Peyer's patch (tissue), 4 donors: ENCODE measurements at regions not wholly inside any gene's neighbourhood (a gene's known extent, or its start where the extent isn't known, plus 50 kb on each side); places are given as distances from the start of the nearest gene placed in this dataset.

Source experiments
- DNase-seq, 3 donors: peaks; one replicate each; pipeline ENCODE4 v3.0.0-alpha.2; 2017 to 2019
- H3K27ac ChIP-seq, 4 donors: fragments of 200-600 bp; sonication (generic); one replicate each; pipeline ENCODE4 v1.5.1; 2016 to 2019
- H3K27me3 ChIP-seq, 2 donors: fragments of 200-600 bp; sonication (generic); one replicate each; pipeline ENCODE4 v1.5.1; 2019
- H3K36me3 ChIP-seq, 3 donors: fragments of 200-600 bp; sonication (generic); one replicate each; pipeline ENCODE4 v1.5.1; 2016 to 2019
- H3K4me1 ChIP-seq, 4 donors: fragments of 200-600 bp; sonication (generic); one replicate each; pipeline ENCODE4 v1.5.1; 2016 to 2019
- H3K4me3 ChIP-seq, 4 donors: fragments of 200-600 bp; sonication (generic); 1 replicate in 3 of 4; 2 replicates in 1 of 4; pipeline ENCODE4 v1.5.1; 2016 to 2019; ENCODE audit warnings: mild to moderate bottlenecking in 1 of 4
- H3K9me3 ChIP-seq, 4 donors: fragments of 200-600 bp; sonication (generic); one replicate each; pipeline ENCODE4 v1.5.1; 2016 to 2019; ENCODE audit warnings: mild to moderate bottlenecking in 1 of 4
- CTCF ChIP-seq, 6 experiments: fragments of 450-650 bp in 4 of 6; fragments of 200-600 bp in 2 of 6; sonication (generic) in 1 of 6; IDR thresholded peaks; one replicate each; pipeline ENCODE4 v1.5.1; 2017 to 2019; ENCODE audit warnings: antibody characterized with exemption in 6 of 6, mild to moderate bottlenecking in 3 of 6, moderate library complexity in 1 of 6
- POLR2A ChIP-seq, 2 donors: fragments of 450-650 bp; IDR thresholded peaks; one replicate each; pipeline ENCODE4 v1.5.1; 2017; ENCODE audit warnings: antibody characterized with exemption in 2 of 2, mild to moderate bottlenecking in 2 of 2, moderate library complexity in 2 of 2

- Histone ChIP-seq H3K36me3 (no peaks in the 10 kb centered on the region), H3K27ac (no peak overlapping the region), H3K9me3 (no peaks in the 10 kb centered on the region), H3K4me1 (peaks cover 0 to 7% (median 0%) of the 10 kb centered on the region in 4 donors), H3K27me3 (no peaks in the 10 kb centered on the region), H3K4me3 (no peak overlapping the region)
- TF ChIP-seq POLR2A (IDR thresholded peaks at IDR 0.05) (no peak), CTCF (IDR thresholded peaks at IDR 0.05) (no peak)
- DNase-seq, result no peak
These were observed 159.4 kb upstream of the PRSS16 start for GRCh38 chr6:27088068-27088467.

GRCh38 chr6:27091661-27092315 is 155.7 kb upstream of the PRSS16 start:
- peak overlapping the region in 2 of 4 donors; percentile 16 to 39 for H3K4me3 ChIP-seq
- no peak overlapping the region for H3K27ac ChIP-seq
- no peak for DNase-seq
- H3K27me3 ChIP-seq, result no peaks in the 10 kb centered on the region
- H3K4me1 ChIP-seq, result peaks cover 0 to 11% (median 0%) of the 10 kb centered on the region in 4 donors
- no peaks in the 10 kb centered on the region for H3K9me3 ChIP-seq
- H3K36me3 ChIP-seq, result no peaks in the 10 kb centered on the region
- TF ChIP-seq CTCF (IDR thresholded peaks at IDR 0.05), result no peak
- no peak for TF ChIP-seq POLR2A (IDR thresholded peaks at IDR 0.05)

- Histone ChIP-seq H3K27ac (no peak overlapping the region), H3K27me3 (no peaks in the 10 kb centered on the region), H3K4me1 (peaks cover 0 to 15% (median 0%) of the 10 kb centered on the region in 4 donors), H3K36me3 (no peaks in the 10 kb centered on the region), H3K9me3 (no peaks in the 10 kb centered on the region), H3K4me3 (peak overlapping the region in 2 of 4 donors; percentile 16 to 39)
- DNase-seq, result no peak
- TF ChIP-seq POLR2A (IDR thresholded peaks at IDR 0.05) (no peak), CTCF (IDR thresholded peaks at IDR 0.05) (no peak)
These were observed 155.2 kb upstream of the PRSS16 start for GRCh38 chr6:27092316-27092692.

DNA sequence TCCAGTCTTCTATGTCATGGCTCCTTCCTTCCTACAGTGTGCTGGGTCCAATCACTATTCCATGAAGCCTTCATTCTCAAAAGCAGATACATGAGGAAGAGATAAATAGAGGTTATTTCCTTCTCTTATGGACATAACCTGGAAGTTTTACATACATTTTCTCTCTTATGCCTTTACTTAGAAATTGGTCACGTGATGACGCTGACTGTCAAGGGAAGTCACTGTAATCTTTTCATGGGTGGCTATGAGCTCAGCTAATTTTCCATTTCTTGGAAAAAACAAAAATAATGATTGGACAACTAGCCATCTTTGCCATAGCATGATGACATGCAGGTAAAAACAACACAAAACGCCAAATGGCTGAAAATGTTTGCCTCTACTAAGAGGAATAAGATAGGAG is 151.6 kb upstream of the PRSS16 start:
- no peak for TF ChIP-seq CTCF (IDR thresholded peaks at IDR 0.05)
- no peak for TF ChIP-seq POLR2A (IDR thresholded peaks at IDR 0.05)
- Histone ChIP-seq H3K9me3 (no peaks in the 10 kb centered on the region), H3K36me3 (no peaks in the 10 kb centered on the region), H3K27ac (no peak overlapping the region), H3K4me3 (no peak overlapping the region), H3K27me3 (no peaks in the 10 kb centered on the region), H3K4me1 (peaks cover 0 to 15% (median 0%) of the 10 kb centered on the region in 4 donors)
- DNase-seq, result no peak

DNA sequence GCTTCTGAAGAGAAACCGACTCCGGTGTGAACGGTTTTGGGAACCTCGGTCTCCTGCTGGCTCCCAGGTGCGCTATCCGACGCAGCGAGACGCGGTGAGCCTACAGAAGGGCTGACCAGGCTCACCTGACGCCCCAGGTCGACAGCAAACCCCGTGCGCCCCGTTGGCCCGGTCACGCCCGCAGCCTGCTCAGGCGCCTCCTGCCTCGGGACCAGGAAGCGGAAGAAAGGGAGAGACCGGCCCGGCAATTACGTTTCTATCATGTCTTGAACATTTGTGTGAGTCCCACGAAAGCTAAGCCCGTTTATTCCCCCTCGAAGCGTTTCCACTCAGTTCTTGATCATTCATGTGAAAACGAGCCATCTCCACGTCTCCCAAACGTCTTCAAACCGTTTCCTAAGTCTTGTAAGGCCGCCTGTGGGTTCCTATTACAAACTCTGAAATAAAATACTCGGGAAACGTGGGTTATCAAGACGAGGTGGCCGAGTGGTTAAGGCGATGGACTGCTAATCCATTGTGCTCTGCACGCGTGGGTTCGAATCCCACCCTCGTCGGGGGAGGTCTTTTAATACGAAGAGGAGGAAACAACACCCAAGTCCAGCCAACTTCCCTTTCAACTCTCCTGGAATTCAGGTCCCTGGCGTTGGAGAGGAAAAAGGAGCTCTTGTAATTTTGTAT is 150.5 kb upstream of the PRSS16 start:
- H3K4me1 ChIP-seq, result peaks cover 0 to 12% (median 0%) of the 10 kb centered on the region in 4 donors
- DNase-seq, result peak in 2 of 3 donors; percentile 68 to 69
- no peak overlapping the region for H3K27ac ChIP-seq
- no peaks in the 10 kb centered on the region for H3K9me3 ChIP-seq
- H3K27me3 ChIP-seq, result no peaks in the 10 kb centered on the region
- TF ChIP-seq CTCF (IDR thresholded peaks at IDR 0.05) (no peak), POLR2A (IDR thresholded peaks at IDR 0.05) (no peak)
- H3K36me3 ChIP-seq, result no peaks in the 10 kb centered on the region
- H3K4me3 ChIP-seq, result peak overlapping the region; percentile 22 to 52 (median 38)
